IPS-18c (cell line): ENCODE measurements at regions not wholly inside any gene's neighbourhood (a gene's known extent, or its start where the extent isn't known, plus 50 kb on each side); places are given as distances from the start of the nearest gene placed in this dataset.

ENCODE experiments used
- H3K4me3 ChIP-seq: 2 replicates; pipeline ENCODE4 v1.7.0; 2013; ENCODE audit warnings: low read depth, mild to moderate bottlenecking, low read length, moderate library complexity; ENCODE audit not compliant: insufficient read depth
- H3K9me3 ChIP-seq: one replicate; pipeline ENCODE4 v1.6.1; 2013; ENCODE audit warnings: mild to moderate bottlenecking, low read length, moderate library complexity; ENCODE audit not compliant: control insufficient read depth, insufficient read depth

GRCh38 chr14:53871951-53872350, 84.7 kb downstream of the BMP4 start:
- H3K4me3 ChIP-seq = no peak overlapping the region
- H3K9me3 ChIP-seq = no peaks in the 10 kb centered on the region

DNA sequence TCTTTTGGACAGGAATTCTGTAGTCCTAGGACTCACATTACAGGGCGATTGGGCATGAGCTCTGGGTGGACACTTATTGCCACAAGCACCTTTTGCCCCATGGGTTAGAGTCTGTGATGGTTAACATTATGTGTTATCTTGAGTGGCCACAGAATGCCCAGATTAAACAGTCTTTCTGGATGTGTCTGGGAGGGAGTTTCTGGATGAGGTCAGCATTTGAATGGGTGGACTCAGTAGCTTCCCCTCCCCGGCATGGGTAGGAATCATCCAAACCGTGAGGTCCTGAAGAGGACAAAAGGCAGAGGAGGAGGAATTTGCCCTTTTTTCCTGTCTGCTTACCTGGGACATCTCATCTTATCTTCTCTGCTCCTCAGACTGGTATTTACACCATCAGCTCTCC, 85.6 kb downstream of the BMP4 start:
- H3K9me3 ChIP-seq = no peaks in the 10 kb centered on the region
- no peak overlapping the region for H3K4me3 ChIP-seq

DNA sequence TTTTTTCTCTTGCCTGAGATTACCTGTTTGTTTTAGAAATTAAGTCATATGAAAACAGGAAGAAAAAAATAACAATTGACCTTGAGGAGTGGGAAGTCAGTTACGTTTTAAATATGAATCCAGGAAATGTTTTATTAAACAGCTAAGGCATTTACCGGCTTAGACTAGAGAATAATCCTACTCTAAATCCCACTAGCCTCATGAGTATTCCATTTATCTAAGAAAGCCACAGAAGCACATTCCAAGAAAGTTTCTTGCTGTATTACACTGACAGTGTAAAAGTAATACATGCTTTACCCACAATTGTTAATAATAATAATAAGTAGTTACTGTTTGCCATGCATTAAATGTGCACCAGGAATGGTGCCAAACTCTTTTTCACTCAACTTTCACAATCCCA, 90.9 kb downstream of the BMP4 start:
- Histone ChIP-seq H3K4me3 (no peak overlapping the region), H3K9me3 (no peaks in the 10 kb centered on the region)

DNA sequence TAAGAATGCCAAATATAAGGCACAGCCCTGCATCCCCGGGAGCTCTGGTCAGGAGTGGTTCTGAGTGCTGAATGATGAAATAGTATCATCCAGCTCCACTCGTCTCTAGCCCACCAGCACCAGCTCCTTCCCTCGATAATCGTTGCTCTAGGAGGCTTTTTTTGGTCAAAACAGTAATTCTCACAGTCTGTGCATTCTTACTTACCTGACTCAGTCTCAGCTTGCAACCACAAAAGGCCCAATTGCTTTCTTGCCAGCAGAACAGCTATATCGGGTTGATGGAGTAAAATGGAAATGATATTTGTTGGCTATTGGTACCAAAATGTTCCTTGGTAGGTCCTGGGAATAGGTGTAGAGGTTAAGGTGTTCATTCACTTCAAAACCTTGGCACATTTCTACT, 94.8 kb downstream of the BMP4 start:
- Histone ChIP-seq H3K9me3 (no peaks in the 10 kb centered on the region), H3K4me3 (no peak overlapping the region)

DNA sequence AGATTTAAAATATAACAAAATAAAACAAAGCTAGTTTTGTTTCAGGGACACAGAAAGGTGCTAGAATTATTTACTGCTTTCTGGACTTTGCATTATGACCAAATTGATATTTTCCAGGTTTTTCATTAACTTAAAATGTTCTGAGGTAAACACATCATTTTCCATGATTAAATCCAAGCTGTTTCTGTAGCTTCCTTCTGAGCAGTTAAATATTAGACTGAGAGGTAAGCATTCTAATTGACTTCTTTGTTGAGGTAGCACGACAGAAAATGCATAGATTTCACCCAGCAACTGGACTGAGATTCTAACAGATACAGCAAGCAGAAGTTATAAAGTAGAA, 98.3 kb downstream of the BMP4 start:
- Histone ChIP-seq H3K9me3 (no peaks in the 10 kb centered on the region), H3K4me3 (no peak overlapping the region)

GRCh38 chr14:53857625-53858344, 98.8 kb downstream of the BMP4 start:
- no peaks in the 10 kb centered on the region for H3K9me3 ChIP-seq
- H3K4me3 ChIP-seq = no peak overlapping the region

DNA sequence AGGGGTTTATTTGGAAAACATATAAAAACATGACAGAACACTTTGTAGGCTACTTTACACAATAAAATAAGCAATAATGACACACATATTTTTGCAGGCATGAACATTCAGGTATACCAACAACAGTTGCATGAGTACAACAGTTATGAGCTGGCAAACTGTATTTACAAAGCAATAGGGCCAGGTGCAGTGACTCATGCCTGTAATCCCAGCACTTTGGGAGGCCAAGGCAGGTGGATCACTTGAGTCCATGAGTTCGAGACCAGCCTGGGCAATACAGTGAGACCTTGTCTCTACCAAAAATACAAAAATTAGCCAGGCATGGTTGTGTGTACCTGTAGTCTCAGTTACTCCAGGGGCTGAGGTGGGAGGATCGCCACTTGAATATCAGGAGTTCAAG, 101.1 kb downstream of the BMP4 start:
- no peak overlapping the region for H3K4me3 ChIP-seq
- H3K9me3 ChIP-seq = no peaks in the 10 kb centered on the region

DNA sequence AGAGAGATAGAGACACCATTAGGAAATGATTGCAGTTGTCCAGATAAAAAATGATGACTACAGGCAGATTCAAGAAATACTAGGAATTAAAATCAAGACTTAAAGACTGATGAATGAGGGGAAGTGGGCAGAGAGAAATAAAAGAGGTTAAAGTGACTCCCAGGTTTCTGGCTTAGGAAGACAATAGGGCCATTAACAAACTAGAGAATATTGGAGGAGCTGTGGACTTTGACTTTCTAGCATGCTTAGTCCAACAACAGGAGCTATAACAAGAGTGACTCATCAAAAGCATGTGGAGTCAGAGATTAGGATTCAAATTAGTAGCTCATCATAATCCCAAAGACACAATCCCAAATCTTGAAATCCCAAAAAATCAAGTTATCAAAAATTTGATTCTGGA, 101.5 kb downstream of the BMP4 start:
- no peaks in the 10 kb centered on the region for H3K9me3 ChIP-seq
- no peak overlapping the region for H3K4me3 ChIP-seq

- H3K4me3 ChIP-seq = no peak overlapping the region
These were observed 105.1 kb downstream of the BMP4 start for GRCh38 chr14:53851394-53852090.

DNA sequence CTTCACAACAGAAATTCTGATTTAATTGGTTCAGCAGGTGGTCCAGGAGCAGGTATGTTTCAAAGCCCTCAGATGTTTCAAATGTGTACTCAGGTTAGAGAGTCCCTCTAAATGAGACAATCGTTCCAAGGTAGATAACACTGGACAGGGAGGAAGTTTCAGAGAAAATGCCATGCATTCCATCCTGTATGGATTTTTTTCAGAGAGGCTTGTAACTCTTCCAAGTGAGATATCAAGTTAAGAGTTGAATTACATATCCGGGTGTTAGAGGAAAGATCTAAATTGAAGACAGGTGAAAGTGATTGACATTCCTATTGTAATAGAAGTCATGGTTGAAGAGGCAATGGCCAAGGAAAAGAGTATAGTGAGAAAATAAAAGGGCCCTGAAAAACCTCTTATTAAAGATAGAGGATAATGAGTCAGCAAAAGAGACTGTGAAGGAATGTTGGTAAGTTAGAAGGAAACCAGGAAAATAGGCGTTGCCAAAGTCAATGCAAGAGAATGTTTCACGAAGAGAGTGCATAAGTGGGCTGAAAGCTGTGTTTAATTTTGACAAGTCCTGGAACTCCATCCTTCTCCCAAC, 105.8 kb downstream of the BMP4 start:
- Histone ChIP-seq H3K9me3 (no peaks in the 10 kb centered on the region), H3K4me3 (no peak overlapping the region)

More at GRCh38 chr14:53851394-53852090, 105.1 kb downstream of the BMP4 start:
- H3K9me3 ChIP-seq = no peaks in the 10 kb centered on the region

GRCh38 chr14:53849549-53849948, 107.1 kb downstream of the BMP4 start:
- H3K4me3 ChIP-seq = no peak overlapping the region
- H3K9me3 ChIP-seq = no peaks in the 10 kb centered on the region

- Histone ChIP-seq H3K4me3 (no peak overlapping the region), H3K9me3 (no peaks in the 10 kb centered on the region)
These were observed 107.8 kb downstream of the BMP4 start for GRCh38 chr14:53848854-53849253.

DNA sequence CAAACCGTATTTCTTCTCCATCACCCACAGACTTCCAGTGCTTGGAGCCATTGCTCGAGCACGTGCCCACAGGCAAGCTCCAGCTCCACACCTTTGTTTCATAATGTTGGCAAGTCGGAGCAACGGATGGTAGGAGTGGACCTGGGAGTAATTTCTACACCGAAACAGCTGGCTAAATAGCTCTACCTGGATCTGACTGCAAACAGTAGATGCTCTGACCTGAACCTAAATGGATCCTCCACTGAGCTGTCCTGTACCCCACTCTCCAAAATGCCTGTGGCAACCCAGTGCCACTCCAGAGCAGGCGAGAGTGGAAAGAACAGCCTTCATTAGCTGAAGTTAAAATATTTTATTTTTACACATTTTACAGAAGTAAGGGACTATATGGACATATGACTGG, 108.7 kb downstream of the BMP4 start:
- no peaks in the 10 kb centered on the region for H3K9me3 ChIP-seq
- H3K4me3 ChIP-seq = no peak overlapping the region

DNA sequence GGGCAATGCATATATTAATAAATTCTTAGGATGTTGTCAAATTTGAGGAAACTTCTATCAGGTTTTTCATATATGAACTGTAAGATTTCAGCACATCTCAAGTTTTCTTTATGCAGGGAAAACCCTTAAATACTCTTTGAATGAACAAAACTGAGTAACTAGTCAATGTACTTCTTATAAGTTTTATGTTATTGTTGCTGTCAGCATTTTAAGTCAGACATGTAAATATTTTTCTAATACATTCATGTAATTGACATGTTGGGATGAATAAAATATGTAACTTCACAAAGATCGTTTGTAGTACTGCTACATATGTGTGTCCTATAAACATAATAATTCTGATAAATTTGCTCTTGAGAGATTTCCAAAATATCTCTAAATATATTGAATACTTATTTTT, 109.6 kb downstream of the BMP4 start:
- Histone ChIP-seq H3K9me3 (no peaks in the 10 kb centered on the region), H3K4me3 (no peak overlapping the region)

DNA sequence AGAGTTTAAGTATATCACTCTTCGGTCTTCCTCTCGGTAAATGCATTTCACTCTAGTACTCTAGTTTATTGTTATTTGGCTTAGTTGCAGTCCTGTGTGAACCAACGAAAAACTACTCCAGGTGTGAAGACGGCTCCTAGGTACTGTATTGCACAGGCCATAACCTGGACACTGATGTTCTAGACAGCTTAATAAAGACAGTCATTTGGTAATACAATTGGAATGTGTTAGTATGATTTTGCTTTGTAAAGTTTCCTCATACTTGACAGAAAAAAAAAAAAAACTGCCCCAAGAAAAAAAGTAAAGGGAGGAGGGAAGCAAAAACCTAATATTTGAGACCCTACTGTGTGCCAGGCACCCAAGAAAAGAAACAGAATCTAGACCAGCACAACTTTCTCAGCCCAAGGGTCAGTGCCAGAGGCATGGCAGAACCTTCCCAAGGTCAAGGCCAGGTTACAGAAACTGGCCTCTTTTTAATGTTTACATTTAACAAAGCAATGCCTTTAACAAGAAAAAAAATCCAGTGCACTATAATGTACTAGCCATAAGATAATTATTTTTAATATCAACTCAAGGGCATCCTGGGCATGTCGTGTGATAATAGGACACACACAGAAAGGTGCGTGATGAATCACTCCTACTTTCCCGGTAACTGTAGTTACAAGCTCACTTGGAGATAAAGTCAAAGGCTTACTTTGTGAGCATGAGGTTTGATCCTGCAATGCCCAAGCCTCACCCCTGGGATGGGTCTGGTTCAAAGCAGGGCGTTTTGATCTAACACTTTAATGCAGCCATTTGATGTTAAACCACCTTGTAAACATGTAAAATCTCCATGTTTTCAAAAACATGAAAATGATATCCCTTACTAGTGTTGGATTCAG, 110.6 kb downstream of the BMP4 start:
- Histone ChIP-seq H3K4me3 (no peak overlapping the region), H3K9me3 (no peaks in the 10 kb centered on the region)

- no peaks in the 10 kb centered on the region for H3K9me3 ChIP-seq
- no peak overlapping the region for H3K4me3 ChIP-seq
These were observed 113.7 kb downstream of the BMP4 start for GRCh38 chr14:53842938-53843337.

DNA sequence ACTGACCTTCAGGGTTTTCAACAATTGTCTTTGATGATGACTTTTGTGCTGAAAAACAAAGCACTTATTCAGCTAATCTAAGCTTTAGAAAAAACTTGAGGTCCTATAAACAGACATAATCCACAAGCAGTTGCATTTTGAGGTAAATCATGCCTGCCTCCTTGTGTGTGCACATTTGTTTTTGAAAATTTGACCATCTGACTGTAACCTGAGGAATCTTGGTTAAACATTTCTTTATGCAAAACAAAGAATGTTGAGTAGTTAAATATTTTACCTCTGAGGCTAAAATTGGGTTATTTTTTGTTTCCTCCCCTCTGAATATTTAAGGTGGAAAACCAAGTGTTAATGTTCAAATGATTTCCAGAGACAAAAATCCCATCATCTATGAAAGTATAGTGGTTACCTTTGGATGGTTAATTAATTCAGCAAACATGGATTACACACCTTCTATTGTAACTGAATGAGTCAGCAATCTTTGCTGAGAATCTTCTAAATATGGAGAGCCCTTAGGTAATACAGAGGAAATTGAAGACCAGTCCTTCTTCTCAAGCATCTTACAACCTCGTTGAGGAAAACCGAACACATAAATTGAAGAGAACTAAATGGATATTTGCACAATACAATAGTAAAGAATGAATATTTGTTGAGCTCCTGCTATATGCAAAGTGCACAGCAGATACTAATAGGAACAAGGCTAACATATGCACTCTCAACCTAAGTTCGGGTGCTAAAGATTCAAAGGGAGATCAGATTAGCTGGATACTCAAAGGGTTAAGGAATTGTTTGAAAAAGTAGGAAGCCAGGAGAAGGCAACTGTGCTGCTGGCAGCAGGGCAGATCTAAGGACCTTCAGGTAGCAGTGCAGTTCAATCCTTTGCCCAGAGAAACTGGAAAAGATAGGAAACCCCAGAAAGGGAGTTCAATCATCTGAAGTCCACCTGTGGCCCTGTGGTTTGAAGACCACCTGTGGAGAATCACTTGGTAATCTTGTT, 115.2 kb downstream of the BMP4 start:
- Histone ChIP-seq H3K4me3 (no peak overlapping the region), H3K9me3 (no peaks in the 10 kb centered on the region)
